ENCODE measurements at regions not wholly inside any gene's neighbourhood (a gene's known extent, or its start where the extent isn't known, plus 50 kb on each side); places are given as distances from the start of the nearest gene placed in this dataset.

GRCh38 chr11:70021586-70021985 is 56.5 kb upstream of the ANO1 start:
- DNase-seq (ENCODE audit: low read depth, low spot score) (no peak), ATAC-seq (no peak)
- Histone ChIP-seq H3K9me3 (ENCODE audit: control insufficient read depth in 1 of 2, insufficient read depth in 1 of 2, low read depth in 1 of 2, low read length in 2 of 2) (no peaks in the 10 kb centered on the region; a peak in 1 of 4 replicates), H3K27ac (ENCODE audit: low read depth, low read length) (no peak overlapping the region), H3K79me2 (ENCODE audit: insufficient read depth, low read length) (no peaks in the 10 kb centered on the region), H2AFZ (ENCODE audit: low read depth, low read length, poor library complexity, severe bottlenecking) (no peak overlapping the region), H3K9ac (ENCODE audit: low read length) (no peak overlapping the region), H3K4me3 (replicated peaks in 1 of 2; ENCODE audit: low read depth in 1 of 2, low read length in 2 of 2) (no peak overlapping the region), H3K4me1 (ENCODE audit: control insufficient read depth in 1 of 2, insufficient read depth in 2 of 2, low read length in 2 of 2) (peaks cover 15 to 35% of the 10 kb centered on the region in 2 experiments), H3K9me2 (ENCODE audit: insufficient read depth) (no peaks in the 10 kb centered on the region), H3K36me3 (ENCODE audit: control insufficient read depth in 1 of 2, insufficient read depth in 2 of 2, low read length in 2 of 2) (no peaks in the 10 kb centered on the region), H3K4me2 (ENCODE audit: low read length) (no peak overlapping the region), H3K27me3 (ENCODE audit: insufficient read depth, low read length) (no peaks in the 10 kb centered on the region), H4K20me1 (ENCODE audit: insufficient read depth) (no peaks in the 10 kb centered on the region)
- TF ChIP-seq, protein P1, sequence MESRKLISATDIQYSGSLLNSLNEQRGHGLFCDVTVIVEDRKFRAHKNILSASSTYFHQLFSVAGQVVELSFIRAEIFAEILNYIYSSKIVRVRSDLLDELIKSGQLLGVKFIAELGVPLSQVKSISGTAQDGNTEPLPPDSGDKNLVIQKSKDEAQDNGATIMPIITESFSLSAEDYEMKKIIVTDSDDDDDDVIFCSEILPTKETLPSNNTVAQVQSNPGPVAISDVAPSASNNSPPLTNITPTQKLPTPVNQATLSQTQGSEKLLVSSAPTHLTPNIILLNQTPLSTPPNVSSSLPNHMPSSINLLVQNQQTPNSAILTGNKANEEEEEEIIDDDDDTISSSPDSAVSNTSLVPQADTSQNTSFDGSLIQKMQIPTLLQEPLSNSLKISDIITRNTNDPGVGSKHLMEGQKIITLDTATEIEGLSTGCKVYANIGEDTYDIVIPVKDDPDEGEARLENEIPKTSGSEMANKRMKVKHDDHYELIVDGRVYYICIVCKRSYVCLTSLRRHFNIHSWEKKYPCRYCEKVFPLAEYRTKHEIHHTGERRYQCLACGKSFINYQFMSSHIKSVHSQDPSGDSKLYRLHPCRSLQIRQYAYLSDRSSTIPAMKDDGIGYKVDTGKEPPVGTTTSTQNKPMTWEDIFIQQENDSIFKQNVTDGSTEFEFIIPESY (IDR thresholded peaks at IDR 0.05; ENCODE audit: extremely low read depth, insufficient replicate concordance, low read length), result no peak
- TF ChIP-seq ELF1 (IDR thresholded peaks at IDR 0.05; ENCODE audit: borderline replicate concordance, low read depth), result no peak
- no peak for TF ChIP-seq SRF (IDR thresholded peaks at IDR 0.05; ENCODE audit: low read depth)
- no peak for TF ChIP-seq RAD21 (IDR thresholded peaks at IDR 0.05; ENCODE audit: low read depth)
- TF ChIP-seq EZH2 (IDR thresholded peaks at IDR 0.05), result no peak
- CTCF ChIA-PET, result no interaction called here
- intact Hi-C loops (cut with micrococcal nuclease), result no loop called here
- BruUV-seq (replicated peaks), result no TSS peak
- RAD21 ChIA-PET (ENCODE audit: low non-redundant PET in 1 of 2, low total read pairs in 2 of 2, uncharacterized antibody in 2 of 2, unreplicated experiment in 2 of 2), result no interaction called here
- POLR2A ChIA-PET, result no interaction called here

- ChIA-PET POLR2A (no interaction called here), CTCF (no interaction called here), RAD21 (ENCODE audit: low non-redundant PET in 1 of 2, low total read pairs in 2 of 2, uncharacterized antibody in 2 of 2, unreplicated experiment in 2 of 2) (no interaction called here)
- TF ChIP-seq, protein P1 (IDR thresholded peaks at IDR 0.05; ENCODE audit: extremely low read depth, insufficient replicate concordance, low read length), result no peak
- H3K79me2 ChIP-seq (ENCODE audit: insufficient read depth, low read length), result no peaks in the 10 kb centered on the region
- no peak overlapping the region for H3K27ac ChIP-seq (ENCODE audit: low read depth, low read length)
- no peaks in the 10 kb centered on the region for H3K36me3 ChIP-seq (ENCODE audit: control insufficient read depth in 1 of 2, insufficient read depth in 2 of 2, low read length in 2 of 2)
- no peaks in the 10 kb centered on the region for H3K9me2 ChIP-seq (ENCODE audit: insufficient read depth)
- intact Hi-C loops (cut with micrococcal nuclease), result no loop called here
- no peak overlapping the region for H3K9ac ChIP-seq (ENCODE audit: low read length)
- H3K27me3 ChIP-seq (ENCODE audit: insufficient read depth, low read length), result no peaks in the 10 kb centered on the region
- H3K4me1 ChIP-seq (ENCODE audit: control insufficient read depth in 1 of 2, insufficient read depth in 2 of 2, low read length in 2 of 2), result peaks cover 6 to 29% of the 10 kb centered on the region in 2 experiments; a peak in 2 of 4 replicates
- H2AFZ ChIP-seq (ENCODE audit: low read depth, low read length, poor library complexity, severe bottlenecking), result no peak overlapping the region
- no TSS peak for BruUV-seq (replicated peaks)
- no peaks in the 10 kb centered on the region for H4K20me1 ChIP-seq (ENCODE audit: insufficient read depth)
- ATAC-seq (no peak), DNase-seq (ENCODE audit: low read depth, low spot score) (no peak)
- no peak overlapping the region for H3K4me3 ChIP-seq (replicated peaks in 1 of 2; ENCODE audit: low read depth in 1 of 2, low read length in 2 of 2)
- no peak overlapping the region for H3K4me2 ChIP-seq (ENCODE audit: low read length)
- H3K9me3 ChIP-seq (ENCODE audit: control insufficient read depth in 1 of 2, insufficient read depth in 1 of 2, low read depth in 1 of 2, low read length in 2 of 2), result no peaks in the 10 kb centered on the region; a peak in 1 of 4 replicates
Measured at GRCh38 chr11:70024036-70024772, 53.9 kb upstream of the ANO1 start.

All from HCT116 (cell line).